ENCODE measurements at regions not wholly inside any gene's neighbourhood (a gene's known extent, or its start where the extent isn't known, plus 50 kb on each side); places are given as distances from the start of the nearest gene placed in this dataset.

GRCh38 chr4:132763465-132763864, 385.6 kb upstream of the PCDH10 start:
- TF ChIP-seq POLR2A (IDR thresholded peaks at IDR 0.05; ENCODE audit: low read depth, low read length) (no peak), SPI1 (IDR thresholded peaks at IDR 0.05; ENCODE audit: low read depth, low read length) (no peak), TAF1 (IDR thresholded peaks at IDR 0.05; ENCODE audit: low read depth, low read length) (no peak), POLR2AphosphoS5 (IDR thresholded peaks at IDR 0.05; ENCODE audit: low read depth, low read length) (no peak)

Measured in GM12891 (cell line).